GM19025 (cell line): ENCODE measurements at regions not wholly inside any gene's neighbourhood (a gene's known extent, or its start where the extent isn't known, plus 50 kb on each side); places are given as distances from the start of the nearest gene placed in this dataset.

Experiments used
- ATAC-seq: cut with Tn5 transposase; IDR thresholded peaks from one replicate; pipeline ENCODE4 v1.9.1; 2021; ENCODE audit warnings: mild to moderate bottlenecking, low read depth, moderate library complexity; ENCODE audit not compliant: unreplicated experiment

DNA sequence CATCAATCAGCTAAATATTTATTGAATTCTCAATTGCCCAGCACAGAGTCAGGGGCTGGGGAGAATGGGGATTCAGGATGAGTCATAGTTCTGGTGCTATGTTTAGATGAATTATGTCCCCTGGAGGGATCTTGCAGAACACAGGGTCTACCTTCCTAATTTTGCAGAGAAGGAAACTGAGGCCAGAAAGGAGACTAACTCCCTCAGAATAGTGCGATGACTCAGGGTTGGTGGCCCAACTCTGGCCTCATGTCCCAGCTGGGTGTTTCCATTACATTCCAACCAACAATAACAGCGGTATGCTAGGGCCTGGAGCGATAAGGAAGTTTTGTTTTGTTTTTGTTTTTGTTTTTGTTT is 270.9 kb downstream of the TLE3 start:
- ATAC-seq: no peak

GRCh38 chr15:69827751-69828150 is 270.0 kb downstream of the TLE3 start:
- no peak for ATAC-seq

GRCh38 chr15:69828181-69828828 is 269.4 kb downstream of the TLE3 start:
- ATAC-seq: no peak

- no peak for ATAC-seq
Observed at GRCh38 chr15:69829974-69830373, 267.7 kb downstream of the TLE3 start.

DNA sequence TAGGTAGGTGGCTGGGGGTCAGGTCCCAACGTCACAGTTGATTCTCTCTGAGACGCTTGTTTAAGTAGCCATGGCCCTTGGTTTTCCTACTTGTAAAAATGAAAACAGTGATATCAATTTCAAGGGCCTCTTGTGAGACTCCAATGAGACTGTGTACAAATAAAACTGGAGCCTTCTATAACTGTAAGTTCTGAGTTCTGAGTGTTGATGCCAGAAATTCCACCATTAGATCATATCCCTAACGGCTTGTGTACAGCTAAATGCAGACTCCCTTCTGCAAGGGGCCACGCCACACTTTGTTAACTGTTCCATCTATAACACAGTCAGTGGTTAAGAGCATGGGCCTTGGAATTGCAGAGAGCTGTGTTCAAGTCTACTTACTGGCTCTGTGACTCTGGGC is 267.3 kb downstream of the TLE3 start:
- ATAC-seq: no peak

- ATAC-seq: no peak
Observed at GRCh38 chr15:69830876-69831275, 266.8 kb downstream of the TLE3 start.

DNA sequence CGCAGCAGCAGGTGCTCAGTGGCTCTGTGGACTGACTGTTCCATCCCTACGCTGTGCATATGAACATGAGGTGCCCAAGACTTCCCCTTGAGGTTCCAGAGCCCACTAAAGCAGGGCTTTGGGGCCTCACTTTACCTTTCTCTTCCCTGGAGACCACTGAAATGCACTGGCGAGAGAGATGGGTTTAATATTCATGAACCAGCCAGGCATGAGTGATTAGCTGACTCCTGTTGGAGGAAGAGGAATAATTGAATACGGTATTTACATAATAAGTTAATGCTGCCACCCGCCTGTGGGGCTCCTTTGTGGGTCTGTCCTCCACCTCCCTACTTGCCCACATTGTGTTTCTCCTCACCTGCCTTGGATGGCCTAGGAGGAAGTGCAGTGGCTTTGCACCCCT is 263.4 kb downstream of the TLE3 start:
- ATAC-seq: no peak

DNA sequence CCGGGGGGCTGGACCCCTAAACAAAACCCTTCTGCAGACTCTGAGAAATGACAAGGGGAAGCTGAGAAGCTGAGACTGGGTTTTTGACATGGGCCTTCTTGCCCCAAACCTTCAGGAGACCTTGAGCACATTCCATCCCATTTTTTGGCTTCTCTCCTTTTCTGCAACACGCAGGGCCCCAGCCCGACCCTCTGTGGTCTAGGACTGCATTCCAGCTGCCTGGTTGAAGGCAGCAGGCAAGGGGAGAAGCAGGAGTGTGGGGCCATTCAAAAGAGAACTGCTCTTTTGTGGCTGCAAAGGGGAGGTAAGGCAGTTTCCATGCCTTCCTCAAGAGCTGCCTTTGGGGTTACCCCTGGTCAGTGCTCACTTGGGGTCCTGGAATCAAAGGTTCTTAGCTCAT is 263.0 kb downstream of the TLE3 start:
- ATAC-seq: no peak

GRCh38 chr15:69836048-69836447 is 261.7 kb downstream of the TLE3 start:
- no peak for ATAC-seq

GRCh38 chr15:69836526-69837230 is 261.0 kb downstream of the TLE3 start:
- ATAC-seq: no peak

DNA sequence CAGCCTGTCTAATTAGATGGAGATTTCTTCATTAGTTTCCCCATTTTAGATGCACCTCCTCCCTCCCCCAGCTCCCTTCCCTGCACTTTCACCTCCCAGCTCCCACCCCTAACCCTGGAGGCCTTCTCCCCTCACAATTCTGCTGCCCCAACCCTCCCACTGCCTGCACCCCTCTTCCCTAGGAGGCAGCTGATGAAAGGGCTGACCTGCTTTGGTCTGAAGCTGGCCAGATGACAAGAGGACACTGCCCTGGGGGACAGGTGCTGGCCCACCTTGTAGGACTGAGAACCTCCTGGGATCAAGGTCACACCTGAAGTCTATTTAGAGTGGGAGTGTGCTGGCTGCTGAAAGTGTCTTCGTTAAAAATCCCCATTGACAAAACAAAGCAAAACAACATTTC is 259.4 kb downstream of the TLE3 start:
- ATAC-seq: no peak

- no peak for ATAC-seq
Observed at GRCh38 chr15:69838994-69839393, 258.7 kb downstream of the TLE3 start.

DNA sequence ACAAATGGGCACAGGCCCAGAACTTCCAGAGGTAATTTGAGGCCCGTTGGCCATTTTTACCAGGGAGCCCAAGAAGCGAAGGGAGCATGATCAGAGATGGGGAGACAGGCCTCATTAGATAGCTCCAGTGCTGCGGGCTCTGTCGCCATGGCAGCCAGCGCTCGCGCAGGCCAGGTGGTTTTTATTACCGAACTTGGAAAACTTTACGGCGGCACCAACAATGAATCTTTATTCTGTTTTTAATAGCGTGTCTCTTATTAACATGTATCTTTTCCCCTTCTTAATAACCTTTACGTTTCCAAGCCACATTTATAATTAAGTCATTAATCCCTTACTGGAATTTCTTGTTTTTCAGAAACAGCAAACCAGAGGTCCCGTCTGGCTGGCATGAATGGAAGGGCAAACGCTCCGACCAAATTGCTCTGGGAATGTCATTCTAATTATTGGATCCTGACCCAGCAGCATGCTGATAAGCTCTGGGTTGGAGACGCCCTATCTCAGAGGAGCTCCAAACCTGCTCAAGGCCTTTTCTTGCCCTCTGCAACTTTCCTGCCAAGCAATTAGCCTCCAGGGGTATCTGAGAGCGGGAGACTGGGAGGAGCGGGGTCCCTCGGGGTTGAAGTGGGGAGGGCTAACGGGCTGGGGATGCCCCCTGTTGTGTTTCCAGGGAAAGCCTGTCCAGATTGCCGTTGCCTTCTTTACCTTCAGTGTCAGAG is 256.4 kb downstream of the TLE3 start:
- ATAC-seq: no peak

DNA sequence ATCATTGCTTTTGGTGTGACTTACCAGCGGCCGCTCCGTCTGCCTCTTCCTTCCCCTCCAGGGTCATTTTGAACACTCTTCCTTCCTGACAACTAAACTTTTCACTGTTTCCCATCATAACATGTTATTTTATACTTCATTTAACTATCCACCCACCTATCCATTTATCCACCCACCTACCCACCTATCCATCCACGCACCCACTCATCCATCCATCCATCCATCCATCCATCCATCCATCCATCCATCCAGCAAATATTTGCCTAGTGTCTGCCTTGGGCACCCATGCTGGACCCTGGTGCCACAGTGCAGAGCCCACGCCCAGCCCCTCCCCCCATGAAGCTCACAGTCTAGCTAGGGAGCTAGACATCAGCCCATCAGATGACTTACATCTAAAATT is 254.9 kb downstream of the TLE3 start:
- no peak for ATAC-seq

DNA sequence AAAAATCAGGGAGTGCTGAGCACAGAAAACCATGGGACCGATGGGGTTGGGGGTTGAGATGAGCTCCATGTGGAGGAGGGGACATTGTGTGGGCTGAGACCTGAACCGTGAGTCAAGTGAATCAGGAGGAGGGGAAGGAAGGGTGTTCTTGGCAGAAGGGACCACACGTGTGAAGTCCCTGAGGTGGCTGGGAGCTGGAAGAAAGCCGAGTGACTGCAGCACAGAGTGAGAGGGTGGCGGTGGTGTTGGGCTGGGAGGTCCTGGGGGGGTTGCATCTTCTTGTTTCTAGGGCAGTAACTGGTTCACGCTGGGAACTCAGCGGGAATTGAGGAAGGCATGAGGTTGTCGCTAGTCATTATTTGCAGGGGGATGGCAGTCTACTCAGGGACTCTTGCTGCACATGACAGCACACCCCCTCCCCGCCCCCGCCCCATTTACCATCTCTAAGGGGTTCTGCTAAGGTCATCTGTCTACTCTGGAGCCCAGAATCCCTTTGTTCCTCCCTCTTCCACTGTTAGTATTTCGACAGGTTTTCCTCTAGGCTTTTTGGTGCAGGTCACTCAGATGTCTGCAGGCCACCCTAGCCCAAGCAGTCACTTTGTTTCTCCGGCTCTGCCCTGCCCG is 254.3 kb downstream of the TLE3 start:
- no peak for ATAC-seq

DNA sequence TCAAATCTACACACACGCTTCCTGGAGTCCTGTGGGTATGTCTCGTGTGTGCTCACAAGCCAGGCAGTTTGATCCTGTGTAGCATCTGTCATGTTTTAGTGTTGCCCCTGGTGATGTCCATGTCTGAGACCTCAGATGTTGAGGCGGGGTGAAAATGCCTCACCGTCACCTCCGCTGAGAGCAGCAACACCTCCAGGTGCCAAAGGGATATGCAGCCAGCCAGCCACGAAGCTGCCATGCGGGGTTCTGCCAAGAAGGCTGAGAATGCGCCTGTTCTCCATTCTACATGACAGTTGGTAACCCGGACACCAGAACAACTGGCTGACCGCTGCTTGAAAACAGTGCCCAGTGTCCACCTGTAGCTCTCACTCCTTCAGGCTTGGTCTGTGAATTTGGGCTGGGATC is 253.8 kb downstream of the TLE3 start:
- ATAC-seq: no peak

DNA sequence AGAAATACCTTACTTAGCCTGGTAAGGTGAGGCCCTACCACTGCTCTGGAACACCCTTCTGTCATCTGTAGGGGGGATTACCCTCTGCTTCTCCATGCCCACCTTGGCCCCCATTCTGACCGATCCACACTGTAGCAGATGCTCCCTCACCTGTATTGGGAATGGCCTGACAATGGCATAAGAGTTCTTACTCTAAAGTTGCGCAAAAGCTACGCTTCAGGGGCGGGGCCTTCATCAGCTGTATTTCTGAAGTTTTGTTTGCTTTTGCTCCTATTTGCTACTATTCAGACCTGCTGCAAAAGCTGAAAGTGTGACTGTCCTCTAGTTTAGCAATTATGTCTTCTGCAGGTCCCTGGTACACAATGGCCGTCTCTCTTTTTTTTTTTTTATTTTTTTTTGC is 252.6 kb downstream of the TLE3 start:
- ATAC-seq: no peak

DNA sequence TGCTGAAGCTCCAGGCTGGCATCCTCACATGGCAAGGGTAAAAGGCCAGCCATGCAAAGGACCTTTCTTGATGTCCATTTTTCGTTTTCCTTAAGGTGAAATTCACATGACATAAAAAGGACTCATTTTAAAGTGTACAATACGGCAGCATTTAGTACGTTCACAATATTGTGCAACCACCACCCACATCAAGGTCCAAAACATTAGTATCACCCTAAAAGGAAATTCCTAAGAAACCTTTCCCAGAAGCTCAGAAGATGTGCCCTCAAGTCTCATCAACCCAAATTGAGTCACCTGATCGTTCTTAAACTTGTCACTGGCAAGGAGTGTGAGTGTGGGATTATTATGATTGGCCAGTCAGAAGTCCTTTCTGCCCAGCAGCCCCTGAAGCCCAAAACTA is 250.1 kb downstream of the TLE3 start:
- ATAC-seq: no peak

DNA sequence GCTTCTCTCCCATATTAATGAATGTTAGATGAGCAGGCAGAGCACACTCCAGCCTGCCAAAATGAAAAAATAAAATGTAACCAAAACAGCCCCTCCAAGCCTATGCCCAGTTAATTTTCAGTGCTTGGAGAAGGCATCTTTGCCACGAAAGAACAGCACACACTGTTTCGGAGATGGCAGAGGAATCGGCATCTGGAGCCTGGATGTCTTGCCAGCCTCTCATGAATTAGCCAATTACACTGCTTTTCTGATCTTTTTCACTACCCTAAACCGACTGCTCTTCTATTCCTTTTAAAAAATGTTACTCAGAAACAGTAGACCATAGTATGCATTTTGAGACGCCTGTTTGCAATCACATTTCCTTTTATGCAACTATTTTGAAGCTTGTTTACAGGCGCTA is 249.6 kb downstream of the TLE3 start:
- no peak for ATAC-seq

- no peak for ATAC-seq
Observed at GRCh38 chr15:69848551-69849231, 249.0 kb downstream of the TLE3 start.

DNA sequence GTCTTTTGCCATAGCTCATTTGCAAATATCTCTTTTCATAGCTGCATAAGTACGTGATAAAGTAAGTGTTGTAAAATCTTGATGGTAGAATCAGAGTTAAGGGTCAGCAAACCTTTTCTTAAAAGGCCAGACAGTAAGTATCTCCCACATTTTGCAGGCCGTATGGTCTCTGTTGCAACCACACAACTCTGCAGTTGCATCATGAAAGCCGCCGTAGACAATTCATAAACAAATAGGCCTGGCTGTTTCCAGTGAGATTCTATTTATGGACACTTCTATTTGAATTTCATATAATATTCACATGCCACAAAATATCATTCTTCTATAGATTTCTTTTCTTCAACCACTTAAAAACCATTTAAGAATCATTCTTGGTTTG is 248.5 kb downstream of the TLE3 start:
- ATAC-seq: no peak
